GM18502 (cell line): ENCODE measurements at regions not wholly inside any gene's neighbourhood (a gene's known extent, or its start where the extent isn't known, plus 50 kb on each side); places are given as distances from the start of the nearest gene placed in this dataset.

Experiments
- ATAC-seq: cut with Tn5 transposase; IDR thresholded peaks from one replicate; pipeline ENCODE4 v1.9.1; 2021; ENCODE audit warnings: mild to moderate bottlenecking; ENCODE audit not compliant: unreplicated experiment, poor library complexity

DNA sequence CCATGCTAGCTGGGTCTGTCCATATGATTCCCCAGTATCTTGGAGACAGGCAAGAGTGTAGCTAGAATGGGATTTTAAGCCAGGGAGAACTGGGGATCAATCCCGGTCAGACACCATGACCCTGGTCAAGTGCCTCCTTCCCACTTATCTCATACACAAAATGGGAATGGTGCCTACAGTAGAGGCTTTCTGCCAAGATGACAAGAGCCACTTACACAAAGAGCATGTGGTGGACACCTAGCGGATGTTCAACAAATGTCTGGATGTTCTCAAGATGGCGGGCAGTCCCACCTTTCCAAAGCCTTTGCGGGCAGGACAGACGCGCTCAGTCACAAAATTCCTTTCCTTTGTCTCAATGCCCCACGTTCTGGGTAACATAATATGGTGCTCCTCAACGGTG lies 57.3 kb downstream of the MAF start:
- ATAC-seq: no peak

DNA sequence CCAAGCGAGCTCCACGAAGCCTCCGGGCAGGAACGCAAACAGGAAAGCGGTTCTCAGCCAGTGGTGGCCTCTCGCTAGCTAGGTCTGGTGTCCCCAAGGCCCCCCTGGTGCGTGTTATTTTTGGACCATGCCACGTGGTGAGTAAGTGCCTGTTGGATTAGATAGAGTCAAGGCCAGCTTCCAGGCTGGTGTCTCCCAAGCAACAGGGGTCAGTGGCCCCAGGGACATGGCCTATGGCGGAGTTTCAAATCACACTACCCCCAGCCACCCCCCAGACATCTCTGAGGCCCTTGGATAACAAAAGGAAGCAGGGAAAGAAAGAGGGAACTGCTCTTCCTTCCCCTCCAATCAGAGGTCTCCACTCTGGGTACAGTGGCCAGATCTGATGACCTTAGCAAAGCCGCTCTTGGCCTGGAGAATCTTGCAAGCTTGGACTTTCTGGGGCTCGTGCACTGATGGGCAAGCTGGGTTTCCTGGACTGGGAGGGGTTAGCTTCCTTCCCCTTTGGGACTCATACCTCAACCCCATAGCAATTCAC lies 58.2 kb downstream of the MAF start:
- no peak for ATAC-seq

DNA sequence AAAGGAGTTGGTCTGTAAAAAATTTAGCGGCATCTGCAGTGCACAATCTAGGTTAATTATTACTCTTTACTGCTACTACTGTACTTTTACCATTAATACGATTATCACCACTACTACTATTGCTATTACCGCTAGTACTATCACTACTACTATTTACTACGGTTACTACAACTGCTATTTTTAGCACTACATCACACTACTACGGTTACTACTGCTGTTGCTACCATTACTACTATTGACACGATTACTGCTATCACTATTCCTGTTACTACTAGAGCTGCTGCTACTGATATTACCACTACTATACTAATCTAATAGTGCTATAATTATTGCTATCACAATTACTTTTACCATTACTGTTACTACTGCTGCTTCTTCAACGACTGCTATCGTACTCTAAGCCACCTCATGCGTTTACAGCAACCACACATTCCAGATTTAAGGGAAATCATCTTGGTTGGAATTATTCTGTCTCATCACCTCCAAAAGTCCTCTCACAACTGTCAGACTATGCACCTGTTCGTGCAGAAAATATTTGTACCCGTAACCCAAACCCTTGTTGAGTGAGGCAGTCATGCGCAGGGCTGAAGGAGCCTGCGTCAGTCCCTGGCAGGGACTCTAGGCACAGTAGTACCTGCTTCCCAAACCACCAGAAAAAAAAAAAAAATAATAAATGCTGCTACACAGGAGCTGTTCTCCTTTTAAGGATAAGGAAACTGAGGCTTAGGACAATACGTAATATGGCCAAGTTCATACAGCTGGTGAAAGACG lies 59.5 kb downstream of the MAF start:
- ATAC-seq: no peak

DNA sequence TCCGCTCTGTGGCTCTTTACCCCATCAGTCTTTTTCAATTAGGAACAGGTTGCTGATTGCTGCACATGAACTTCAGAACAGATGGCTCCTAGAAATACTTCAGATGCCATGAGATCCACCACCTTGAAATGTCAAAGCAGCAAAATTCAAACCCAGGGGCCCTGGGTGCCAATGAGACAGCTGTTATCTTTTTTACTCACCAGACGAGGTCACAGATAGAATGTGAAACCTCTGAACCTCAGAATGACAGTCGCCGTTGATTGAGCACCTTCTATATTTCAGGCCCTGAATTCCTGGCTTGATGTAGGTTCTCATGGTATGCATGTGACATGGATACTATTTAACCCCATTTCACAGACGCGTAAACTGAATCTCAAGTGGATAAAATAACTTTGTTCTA lies 63.0 kb downstream of the MAF start:
- ATAC-seq: no peak

DNA sequence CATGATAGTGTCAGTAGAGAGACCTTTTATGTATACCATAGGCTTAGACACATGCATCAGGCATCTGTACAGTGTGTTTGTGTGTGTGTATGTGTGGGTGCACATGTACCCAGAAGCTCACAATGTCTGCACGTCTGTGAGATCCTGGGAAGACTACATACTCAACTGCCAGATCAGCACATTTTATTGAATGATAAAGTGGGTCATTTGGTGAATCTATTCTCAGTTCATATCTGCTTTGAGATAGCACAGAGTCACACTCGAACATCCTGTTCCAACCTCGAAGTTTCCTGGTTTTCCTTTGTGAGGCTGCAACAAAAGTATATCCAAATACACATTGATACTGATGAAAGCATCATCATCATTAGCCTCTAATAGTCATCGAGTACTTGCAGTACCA lies 63.6 kb downstream of the MAF start:
- ATAC-seq: no peak

DNA sequence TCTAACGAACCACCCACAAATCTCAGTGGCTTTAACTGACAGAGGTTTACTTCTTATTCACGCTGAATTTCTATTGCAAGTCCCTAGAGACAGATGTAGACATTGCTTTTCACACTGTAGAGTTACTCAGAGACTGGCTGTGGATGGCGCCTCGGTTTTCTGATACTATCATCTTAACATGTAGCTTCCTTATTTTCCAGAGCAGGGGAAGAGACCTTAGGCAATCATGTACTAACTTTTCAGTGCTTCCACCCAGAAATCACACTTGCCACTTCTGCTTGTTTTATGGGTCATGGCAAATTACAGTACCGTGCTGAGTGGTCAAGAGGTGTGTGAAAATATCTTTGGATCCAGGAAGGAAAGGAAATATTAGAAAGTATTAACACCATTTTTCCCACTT lies 65.4 kb downstream of the MAF start:
- ATAC-seq: no peak

DNA sequence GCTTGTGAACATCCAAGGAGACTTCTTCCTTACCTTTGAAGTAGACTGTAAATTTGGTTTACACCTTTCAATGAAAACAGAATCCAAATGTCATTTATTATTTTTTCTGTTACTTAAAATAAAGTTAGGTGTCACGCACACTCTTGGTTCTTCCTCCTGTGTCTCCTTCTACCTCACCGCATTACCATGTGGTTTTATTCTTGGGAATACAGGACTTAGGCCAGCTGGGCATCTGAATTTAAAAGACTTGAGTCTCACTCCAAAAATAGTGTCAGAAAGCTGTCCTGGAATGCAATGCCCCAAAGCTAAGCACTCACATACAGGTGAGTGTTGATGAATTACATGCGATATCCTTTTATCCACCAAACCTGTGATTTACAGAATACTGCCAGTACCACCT lies 66.4 kb downstream of the MAF start:
- ATAC-seq: no peak

DNA sequence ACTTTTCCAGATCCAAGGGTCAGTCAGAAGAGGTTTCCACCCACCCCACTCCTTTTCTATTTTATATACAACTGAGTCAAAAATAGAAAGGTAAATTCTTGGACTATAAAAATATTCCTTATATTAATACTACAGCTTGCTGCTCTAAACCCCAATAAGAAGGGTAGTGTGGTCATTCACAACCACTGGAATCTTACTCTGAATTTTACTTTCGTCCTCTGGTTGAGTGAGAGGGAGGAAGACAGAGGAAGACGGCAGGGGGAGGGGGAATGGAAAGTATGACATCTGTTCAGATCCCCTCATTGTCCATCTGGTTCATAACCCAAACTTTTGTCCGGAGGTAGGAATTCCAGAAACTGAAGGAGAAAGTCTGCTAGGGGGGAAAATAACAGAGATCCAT lies 67.2 kb downstream of the MAF start:
- no peak for ATAC-seq

DNA sequence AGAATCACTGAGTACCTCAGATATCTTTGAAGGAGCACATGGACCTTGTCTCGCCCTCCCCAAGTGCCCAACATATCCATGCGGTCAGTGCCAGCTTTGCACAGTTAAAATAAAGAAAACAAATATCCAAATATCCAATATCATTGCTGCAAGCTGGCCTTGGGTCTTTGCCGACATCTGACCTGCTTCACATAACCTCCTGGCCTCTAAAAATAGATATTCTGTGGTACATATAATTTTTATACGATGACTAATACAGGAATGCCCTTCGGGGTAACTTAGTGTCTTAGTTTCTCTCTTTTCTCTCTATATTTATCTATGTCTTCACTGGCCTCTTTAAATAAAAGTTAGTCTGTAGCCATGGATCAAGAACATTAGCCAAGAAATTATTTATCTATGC lies 67.8 kb downstream of the MAF start:
- ATAC-seq: no peak

DNA sequence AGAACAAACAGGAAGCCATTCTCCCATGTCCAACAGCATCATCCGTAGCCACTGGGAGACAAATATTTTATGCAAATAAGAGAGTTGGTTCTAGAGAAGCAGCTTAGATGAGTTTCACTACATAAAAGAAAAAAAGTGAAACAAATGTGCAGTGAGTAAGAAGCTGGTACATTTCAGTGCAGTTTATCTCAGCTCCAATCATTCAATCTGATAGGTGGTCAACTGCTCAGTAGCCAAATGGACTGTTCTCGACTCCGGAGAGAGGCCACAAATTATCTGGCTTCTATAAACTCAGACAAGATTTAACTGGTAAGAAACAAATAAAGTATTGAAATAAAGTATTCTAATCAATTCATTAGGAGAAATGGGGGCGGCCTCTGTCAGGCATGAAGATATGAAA lies 68.3 kb downstream of the MAF start:
- no peak for ATAC-seq

DNA sequence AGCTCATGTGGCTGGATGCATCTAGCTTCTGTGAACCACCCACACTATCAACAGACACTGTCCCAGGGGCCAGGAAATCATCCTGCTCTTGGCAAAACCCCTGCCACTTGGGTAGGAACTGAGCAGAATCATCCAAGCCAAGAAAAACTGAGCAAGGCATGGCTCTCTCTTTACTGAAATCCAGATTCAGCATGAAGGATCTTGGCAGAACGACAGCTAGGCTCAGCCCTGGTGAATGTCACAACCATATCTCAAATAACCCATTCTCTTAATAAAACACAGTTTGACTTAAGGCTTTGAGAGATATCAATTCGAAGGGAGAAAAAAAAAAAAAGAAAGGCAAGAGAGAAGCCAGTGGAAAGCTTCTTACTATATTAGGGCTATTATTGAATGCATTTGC lies 72.2 kb downstream of the MAF start:
- ATAC-seq: no peak

DNA sequence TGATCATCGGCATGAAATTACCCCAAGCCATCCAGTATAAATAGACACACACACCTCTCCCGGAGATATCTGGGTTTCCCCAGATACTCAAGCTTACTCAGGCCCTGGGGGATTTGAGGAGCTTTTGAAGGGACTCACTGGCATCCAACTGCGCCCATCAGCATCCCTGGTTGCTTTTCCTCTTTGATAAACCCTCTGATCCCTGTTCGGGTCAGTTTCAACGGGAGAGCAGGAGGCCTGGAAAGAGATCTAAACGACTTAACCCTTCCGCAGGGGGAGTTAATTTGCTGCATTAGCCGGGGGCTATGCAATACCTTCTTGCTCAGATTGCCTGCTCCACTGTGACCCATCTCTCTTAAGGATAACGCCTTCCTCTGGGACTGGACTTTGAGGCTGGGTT lies 76.6 kb downstream of the MAF start:
- no peak for ATAC-seq

DNA sequence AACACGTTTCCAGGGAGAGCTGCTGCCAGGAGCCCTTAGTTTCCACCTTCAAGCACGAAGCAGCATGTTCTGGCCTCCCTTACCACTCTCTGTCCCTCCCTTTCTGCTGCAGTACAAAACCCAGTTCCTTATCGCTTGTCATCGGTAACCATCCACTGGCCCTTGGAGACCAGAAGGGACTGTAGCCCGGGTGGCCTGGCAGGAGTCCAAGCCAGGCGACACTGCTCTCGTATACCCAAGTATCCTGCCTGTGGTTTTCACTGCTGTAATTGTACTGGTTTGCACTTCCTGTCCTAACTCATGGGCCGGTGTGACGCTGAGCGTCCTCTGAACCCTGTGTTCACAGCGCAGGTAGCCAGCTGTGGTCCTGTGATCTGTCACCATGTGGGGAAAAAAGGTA lies 81.1 kb downstream of the MAF start:
- peak; percentile 46 for ATAC-seq

DNA sequence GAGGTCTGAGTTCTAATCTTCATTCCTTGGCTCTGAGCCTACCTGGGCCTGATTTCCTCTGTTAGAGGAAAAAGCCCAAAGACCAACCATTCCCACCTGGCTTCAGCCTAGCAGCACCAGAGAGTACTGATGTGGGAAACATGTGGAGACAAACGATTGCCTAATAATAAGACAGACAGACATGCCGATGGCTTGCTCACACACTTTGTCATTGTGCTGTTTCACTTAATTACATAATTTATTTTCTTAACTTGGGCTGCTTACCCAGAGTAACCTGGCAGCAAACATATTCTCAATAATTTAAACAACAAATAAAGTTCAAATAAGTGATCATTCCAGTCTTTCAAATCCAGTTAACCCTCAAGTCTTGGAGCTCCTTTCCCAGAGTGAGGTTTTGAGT lies 83.4 kb downstream of the MAF start:
- ATAC-seq: no peak

DNA sequence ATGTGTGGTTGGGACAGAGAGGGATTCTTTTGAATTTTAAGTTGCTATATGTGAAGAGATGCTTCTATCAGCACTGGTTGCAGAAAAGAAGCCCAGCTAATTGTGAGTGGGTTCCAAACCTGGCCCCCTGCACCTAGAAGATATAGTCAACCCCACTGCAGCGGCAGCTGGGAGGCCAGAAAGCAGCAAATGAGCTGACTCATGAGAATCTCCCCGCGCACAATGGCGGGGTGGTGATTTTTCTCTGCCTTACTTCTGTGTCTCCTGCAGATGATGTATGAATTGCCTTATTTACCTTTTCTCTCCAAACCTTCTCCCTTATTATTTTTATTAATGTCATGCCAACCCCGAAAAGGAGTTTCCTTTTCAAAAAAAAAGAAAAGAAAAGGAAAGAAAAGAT lies 89.7 kb downstream of the MAF start:
- ATAC-seq: no peak

DNA sequence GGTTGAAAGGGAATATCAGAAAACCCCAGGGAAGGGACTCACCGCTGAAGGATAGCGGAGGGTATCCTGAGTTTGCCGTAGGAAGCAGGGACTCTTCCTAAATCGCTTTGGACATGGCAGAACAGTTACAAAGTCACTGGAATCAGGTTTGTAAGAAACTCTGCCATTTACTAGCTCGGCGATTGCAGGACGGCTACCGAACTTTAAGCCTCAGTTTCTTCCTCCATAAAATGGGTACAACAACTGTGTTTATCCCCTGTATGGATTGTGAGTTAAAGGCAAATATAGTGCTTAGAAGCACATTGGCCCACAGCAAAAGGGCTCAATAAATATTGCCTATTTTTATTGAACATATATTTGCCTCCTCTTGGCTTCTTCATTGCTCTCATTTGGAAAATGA lies 90.6 kb downstream of the MAF start:
- no peak for ATAC-seq

DNA sequence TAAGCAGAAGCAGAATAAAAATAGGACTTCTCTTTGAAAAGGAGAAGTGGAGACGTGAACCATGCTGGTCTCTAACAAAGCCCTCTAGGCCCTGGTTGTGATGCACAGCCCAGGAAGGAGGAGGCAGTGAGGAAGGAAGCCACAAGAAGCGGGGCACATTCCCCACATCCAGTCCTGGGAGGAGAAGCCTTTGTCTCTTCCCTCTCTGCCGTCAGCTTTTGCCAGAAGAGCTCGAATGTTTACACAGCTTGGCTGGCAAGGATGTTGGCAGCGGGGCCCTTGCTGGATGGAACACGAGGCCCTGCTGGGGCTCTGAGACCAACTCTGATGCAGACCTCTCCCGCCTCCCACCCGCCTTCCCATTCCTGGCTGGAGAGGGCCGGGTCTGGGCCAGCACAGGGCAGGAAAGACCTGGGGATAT lies 91.3 kb downstream of the MAF start:
- ATAC-seq: no peak

DNA sequence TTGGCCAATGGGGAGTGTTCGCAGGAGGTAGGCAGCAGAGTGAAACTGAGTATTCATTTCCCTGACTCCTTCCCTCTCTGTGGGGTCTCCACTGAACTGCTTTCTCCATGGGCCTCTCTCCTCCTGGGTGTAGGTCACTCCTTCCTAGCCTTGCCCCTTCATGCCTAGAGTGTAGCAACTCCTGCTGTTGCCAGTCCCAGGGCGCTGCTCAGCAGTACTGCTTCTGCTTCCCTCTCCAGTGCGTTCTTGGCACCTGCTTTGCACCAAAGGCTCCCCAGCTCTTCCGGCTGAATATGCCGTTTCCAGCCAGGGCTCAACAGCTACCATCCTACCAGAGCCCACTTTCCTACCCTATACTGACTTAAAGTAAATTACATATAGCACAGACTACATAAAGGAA lies 92.2 kb downstream of the MAF start:
- ATAC-seq: no peak

DNA sequence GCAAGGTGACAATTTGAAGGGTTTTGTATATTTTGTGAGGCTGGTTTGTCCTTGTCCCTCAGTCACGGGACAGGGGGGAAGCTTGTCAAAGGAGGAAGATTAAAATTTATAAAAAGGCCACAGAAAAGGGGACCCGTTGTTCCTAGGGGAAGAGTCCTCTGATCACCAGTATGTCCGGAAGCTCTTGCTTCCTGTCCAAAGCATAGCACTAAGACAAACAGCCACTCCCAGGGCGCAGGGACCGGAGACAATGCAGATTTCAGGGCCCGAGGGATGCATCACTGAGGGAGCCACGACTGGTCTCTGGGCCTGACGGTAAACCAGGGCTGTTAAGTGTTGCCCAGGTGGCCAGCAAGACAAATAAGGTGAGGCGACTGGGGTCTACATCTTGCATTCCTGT lies 95.2 kb downstream of the MAF start:
- no peak for ATAC-seq

DNA sequence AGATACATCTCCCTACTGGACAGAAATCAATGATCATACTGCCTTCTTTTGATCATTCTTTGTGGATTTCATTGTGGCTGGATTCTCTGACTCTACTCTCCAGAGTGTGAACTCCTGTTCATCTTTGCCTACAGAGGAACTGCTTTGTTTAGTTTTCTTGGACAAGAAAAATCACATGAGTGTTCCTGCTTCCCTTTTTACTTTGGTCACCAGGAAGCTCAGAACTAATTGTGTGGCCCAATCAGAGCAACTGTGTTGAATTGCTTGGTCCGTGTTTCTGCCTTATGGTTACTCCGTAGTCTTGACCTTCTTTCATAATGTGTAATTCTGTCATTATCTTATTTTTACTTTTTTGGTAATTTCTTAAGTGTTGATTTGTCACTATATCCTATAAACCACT lies 97.0 kb downstream of the MAF start:
- no peak for ATAC-seq

DNA sequence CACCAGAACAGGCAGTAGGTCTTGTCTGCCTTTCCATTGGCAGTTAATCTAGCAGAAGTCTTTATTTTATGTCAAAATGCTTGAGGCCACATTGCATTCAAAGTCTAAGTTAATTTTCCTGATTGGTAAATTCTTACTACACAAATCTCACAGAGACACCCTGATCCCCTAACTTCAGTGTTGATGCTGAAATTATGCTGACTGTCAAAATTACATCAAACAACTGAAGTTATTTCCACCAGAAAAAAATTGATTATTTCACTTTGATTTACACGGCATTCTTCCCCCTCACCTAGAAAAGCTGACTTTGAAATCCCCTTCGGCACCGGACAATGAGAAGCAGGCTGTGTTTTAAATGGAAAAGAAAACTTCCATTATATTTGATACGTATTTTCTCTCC lies 99.1 kb downstream of the MAF start:
- no peak for ATAC-seq

DNA sequence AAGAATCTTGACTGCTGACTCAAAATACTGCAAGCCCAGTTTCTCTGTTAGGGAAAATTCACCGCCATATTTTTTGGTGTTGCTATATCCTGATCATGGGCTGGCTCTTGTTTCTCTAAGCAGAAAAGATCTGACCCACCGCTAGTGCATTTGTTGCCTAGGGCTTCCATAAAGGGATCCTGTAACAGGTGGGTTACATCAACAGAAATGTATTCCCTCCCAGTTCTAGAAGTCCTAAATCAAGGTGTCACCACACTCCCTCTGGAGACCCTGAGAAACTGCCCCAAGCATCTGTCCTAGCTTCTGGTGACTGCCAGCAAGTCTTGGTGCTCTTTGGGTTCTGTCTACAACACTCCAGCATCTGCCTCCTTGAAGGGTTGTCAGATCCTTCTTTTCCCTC lies 99.7 kb downstream of the MAF start:
- ATAC-seq: no peak

DNA sequence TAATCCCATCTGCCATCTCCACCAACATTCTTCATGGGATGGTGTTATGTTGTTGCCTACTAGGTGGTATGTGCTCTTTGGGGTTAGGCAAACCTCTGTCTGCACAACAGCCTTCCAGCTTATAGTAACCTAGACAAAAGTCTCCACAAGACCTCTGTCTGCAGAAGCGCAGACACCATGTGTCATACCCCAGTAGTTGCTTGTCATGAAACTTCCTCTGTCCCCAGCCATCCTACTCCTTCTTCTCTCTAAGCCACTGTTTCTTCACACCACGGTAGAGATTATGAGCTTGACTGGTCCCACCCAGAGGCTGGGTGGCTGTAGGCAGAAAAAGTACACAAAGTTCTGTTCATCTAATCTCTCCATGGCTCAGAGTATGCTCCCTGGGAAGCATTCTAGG lies 100.3 kb downstream of the MAF start:
- ATAC-seq: no peak
